Vagina (tissue), 2 donors: ENCODE measurements at regions not wholly inside any gene's neighbourhood (a gene's known extent, or its start where the extent isn't known, plus 50 kb on each side); places are given as distances from the start of the nearest gene placed in this dataset.

ENCODE experiments used
- DNase-seq, 2 donors: peaks; one replicate each; pipeline ENCODE4 v3.0.0-alpha.2; 2017; ENCODE audit errors: extremely low spot score in 2 of 2
- H3K27ac ChIP-seq: fragments of 200-600 bp; sonication (generic); one replicate; pipeline ENCODE4 v1.5.1; 2019
- H3K27me3 ChIP-seq: fragments of 200-600 bp; sonication (generic); one replicate; pipeline ENCODE4 v1.5.1; 2019
- H3K36me3 ChIP-seq, 2 donors: fragments of 200-600 bp; sonication (generic); one replicate each; pipeline ENCODE4 v1.5.1; 2017 to 2019
- H3K4me1 ChIP-seq: fragments of 200-600 bp; sonication (generic); one replicate; pipeline ENCODE4 v1.5.1; 2019
- H3K4me3 ChIP-seq, 2 donors: fragments of 200-600 bp; sonication (generic); 1 replicate in 1 of 2; 2 replicates in 1 of 2; pipeline ENCODE4 v1.5.1; 2016 to 2019
- H3K9me3 ChIP-seq: fragments of 200-600 bp; sonication (generic); one replicate; pipeline ENCODE4 v1.5.1; 2019
- CTCF ChIP-seq, 3 experiments: fragments of 450-650 bp in 2 of 3; fragments of 200-600 bp in 1 of 3; sonication (generic) in 1 of 3; IDR thresholded peaks; one replicate each; pipeline ENCODE4 v1.5.1; 2017 to 2019; ENCODE audit warnings: antibody characterized with exemption in 3 of 3, mild to moderate bottlenecking in 2 of 3, moderate library complexity in 2 of 3
- POLR2A ChIP-seq, 2 donors: fragments of 450-650 bp; IDR thresholded peaks; one replicate each; pipeline ENCODE4 v1.6.1; 2017; ENCODE audit warnings: antibody characterized with exemption in 2 of 2, mild to moderate bottlenecking in 2 of 2, moderate library complexity in 2 of 2
- POLR2AphosphoS5 ChIP-seq, 2 donors: sonication (generic); formaldehyde crosslinking; IDR thresholded peaks; one replicate each; pipeline ENCODE4 v1.9.0; 2017; ENCODE audit warnings: antibody characterized with exemption in 2 of 2, mild to moderate bottlenecking in 2 of 2, low read depth in 1 of 2; ENCODE audit not compliant: insufficient read depth in 1 of 2
- intact Hi-C: fragments of 100-400 bp; cut with DNase I; formaldehyde crosslinking; loops from one replicate; pipeline ENCODE4 v1.15.1; 2023

DNA sequence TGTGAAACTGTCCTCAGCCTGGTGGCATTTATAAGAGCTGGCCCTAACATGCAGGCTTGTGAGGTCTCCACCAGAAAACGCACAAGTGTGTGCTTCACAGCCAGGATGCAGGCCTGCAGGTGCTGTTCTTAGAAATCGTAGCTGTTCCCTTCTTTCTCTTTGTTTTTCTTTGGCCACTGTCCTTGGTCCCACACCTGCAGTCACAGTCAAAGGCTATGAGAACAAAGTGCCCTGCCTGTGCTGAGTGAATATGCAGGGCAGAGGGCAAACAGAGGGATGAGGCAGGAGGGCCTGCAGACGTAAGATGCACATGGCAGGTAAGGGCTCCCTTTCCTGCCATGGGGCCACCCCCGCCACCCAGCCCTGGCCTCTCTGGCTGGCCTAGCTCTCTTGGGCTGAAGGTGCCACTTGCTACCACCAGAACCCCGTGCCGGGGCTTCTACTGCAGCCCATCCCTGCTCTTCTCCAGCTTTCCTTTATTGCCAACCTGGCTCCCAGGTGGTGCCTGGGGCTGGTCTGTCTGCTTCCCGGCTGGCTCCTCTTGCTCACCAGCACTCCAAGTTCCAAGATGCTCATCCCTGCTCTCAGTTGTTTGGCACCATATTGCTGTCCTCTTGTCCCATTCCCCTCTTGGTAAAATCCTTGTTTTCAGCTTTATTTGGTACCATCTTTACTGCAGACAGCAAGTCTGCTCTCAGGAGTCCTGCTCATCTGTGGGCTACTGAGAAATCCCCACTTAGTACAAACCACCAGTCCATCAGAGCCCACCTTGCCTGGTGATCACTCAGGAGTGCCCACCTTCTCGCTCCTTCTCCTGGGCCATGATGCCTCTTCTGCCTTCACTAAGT lies 308.1 kb upstream of the ZMIZ1 start:
- H3K36me3 ChIP-seq: no peaks in the 10 kb centered on the region
- H3K27ac ChIP-seq: no peak overlapping the region
- no peak for DNase-seq
- no peaks in the 10 kb centered on the region for H3K9me3 ChIP-seq
- peaks cover 44% of the 10 kb centered on the region for H3K4me1 ChIP-seq
- no peaks in the 10 kb centered on the region for H3K27me3 ChIP-seq
- TF ChIP-seq CTCF (IDR thresholded peaks at IDR 0.05) (no peak), POLR2A (IDR thresholded peaks at IDR 0.05) (no peak), POLR2AphosphoS5 (IDR thresholded peaks at IDR 0.05; ENCODE audit: insufficient read depth in 1 of 2, low read depth in 1 of 2) (no peak)
- intact Hi-C loops: no loop called here
- no peak overlapping the region for H3K4me3 ChIP-seq

DNA sequence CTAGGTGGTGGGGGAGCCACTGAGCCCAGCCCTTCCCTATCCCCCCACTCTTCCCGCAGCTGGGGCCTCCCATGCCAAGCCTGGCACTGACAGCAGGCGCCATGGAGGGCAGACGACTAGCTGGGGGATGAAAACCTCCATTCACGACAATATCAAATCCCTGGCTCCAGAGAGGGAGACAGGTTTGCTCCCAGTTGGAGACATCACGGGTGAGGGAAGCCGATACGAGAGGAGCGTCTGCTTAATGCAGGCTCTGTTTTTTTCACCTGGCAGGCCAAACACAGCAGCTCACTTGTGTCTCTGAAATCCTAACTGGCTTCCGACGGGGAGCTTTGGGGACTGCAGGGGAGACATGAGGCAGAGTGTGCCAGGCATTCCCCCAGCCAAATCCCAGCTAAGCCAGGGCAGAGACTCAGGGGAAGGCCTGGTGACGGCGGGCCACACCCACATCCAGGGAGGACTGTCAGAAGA lies 307.4 kb upstream of the ZMIZ1 start:
- DNase-seq: no peak
- Histone ChIP-seq H3K27me3 (no peaks in the 10 kb centered on the region), H3K4me1 (peaks cover 40% of the 10 kb centered on the region), H3K9me3 (no peaks in the 10 kb centered on the region), H3K36me3 (no peaks in the 10 kb centered on the region), H3K4me3 (no peak overlapping the region), H3K27ac (no peak overlapping the region)
- intact Hi-C loops: no loop called here
- TF ChIP-seq POLR2AphosphoS5 (IDR thresholded peaks at IDR 0.05; ENCODE audit: insufficient read depth in 1 of 2, low read depth in 1 of 2) (no peak), POLR2A (IDR thresholded peaks at IDR 0.05) (no peak), CTCF (IDR thresholded peaks at IDR 0.05) (no peak)

DNA sequence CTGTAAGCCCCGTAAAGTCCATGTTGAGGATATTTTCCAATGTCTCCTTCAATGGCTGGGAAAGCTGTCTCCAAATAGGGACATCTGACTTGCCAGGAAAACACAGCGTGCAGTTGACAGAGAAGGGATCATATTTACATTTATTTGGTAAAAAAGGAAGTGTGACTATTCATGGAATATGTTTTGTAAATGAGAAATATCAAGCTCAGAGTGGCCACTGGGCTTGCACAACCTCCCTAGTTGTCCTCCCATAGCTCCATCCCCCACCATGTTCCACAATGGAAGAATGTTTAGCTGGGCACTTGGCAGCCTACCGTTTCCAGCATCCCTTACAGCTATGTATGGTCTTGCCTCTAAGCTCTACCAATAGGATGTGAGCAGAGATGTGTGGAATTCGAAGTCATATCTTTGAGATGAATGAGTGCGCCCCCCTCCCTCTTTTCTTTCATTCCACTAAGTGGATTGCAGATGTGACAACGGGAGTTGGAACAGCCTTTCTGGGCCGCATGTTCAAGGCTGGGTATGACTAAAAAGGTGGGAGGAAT lies 306.6 kb upstream of the ZMIZ1 start:
- TF ChIP-seq POLR2AphosphoS5 (IDR thresholded peaks at IDR 0.05; ENCODE audit: insufficient read depth in 1 of 2, low read depth in 1 of 2): no peak
- no peak for TF ChIP-seq CTCF (IDR thresholded peaks at IDR 0.05)
- no peak for TF ChIP-seq POLR2A (IDR thresholded peaks at IDR 0.05)
- Histone ChIP-seq H3K27me3 (no peaks in the 10 kb centered on the region), H3K9me3 (no peaks in the 10 kb centered on the region), H3K36me3 (no peaks in the 10 kb centered on the region), H3K4me3 (no peak overlapping the region), H3K27ac (no peak overlapping the region), H3K4me1 (peaks cover 32% of the 10 kb centered on the region)
- intact Hi-C loops: no loop called here
- DNase-seq: no peak

DNA sequence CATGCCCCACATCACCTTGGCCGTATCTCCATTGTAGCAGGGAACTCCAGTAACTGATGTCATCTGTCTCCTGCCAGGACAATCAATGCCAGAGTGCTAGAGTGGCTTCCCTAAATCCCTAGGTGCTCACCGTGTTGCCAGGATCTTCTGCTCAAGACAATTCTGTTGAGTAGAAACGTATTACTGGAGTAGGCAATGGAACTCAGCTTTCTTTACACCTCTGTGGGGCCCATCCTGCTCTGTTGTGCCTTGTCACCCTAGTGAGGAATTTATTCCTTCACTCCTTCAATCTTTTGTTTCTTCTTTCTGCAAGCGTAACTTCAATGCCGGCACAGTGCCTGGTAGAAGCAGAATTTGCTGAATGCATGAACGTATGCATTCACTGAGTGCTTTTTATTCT lies 305.5 kb upstream of the ZMIZ1 start:
- intact Hi-C loops: no loop called here
- H3K4me1 ChIP-seq: peaks cover 22% of the 10 kb centered on the region
- H3K27ac ChIP-seq: peak overlapping the region; percentile 81
- TF ChIP-seq POLR2AphosphoS5 (IDR thresholded peaks at IDR 0.05; ENCODE audit: insufficient read depth in 1 of 2, low read depth in 1 of 2): no peak
- no peak for DNase-seq
- H3K9me3 ChIP-seq: no peaks in the 10 kb centered on the region
- H3K27me3 ChIP-seq: no peaks in the 10 kb centered on the region
- no peaks in the 10 kb centered on the region for H3K36me3 ChIP-seq
- no peak overlapping the region for H3K4me3 ChIP-seq

GRCh38 chr10:78763651-78764395 lies 304.9 kb upstream of the ZMIZ1 start:
- no peak for DNase-seq
- H3K27me3 ChIP-seq: no peaks in the 10 kb centered on the region
- intact Hi-C loops: no loop called here
- H3K9me3 ChIP-seq: no peaks in the 10 kb centered on the region
- H3K27ac ChIP-seq: peak overlapping the region; percentile 81
- H3K36me3 ChIP-seq: no peaks in the 10 kb centered on the region
- H3K4me3 ChIP-seq: no peak overlapping the region
- H3K4me1 ChIP-seq: peaks cover 22% of the 10 kb centered on the region
- TF ChIP-seq POLR2AphosphoS5 (IDR thresholded peaks at IDR 0.05; ENCODE audit: insufficient read depth in 1 of 2, low read depth in 1 of 2): peak; percentile 42 to 52
- TF ChIP-seq CTCF (IDR thresholded peaks at IDR 0.05): no peak
- TF ChIP-seq POLR2A (IDR thresholded peaks at IDR 0.05): no peak
